NCI-H187 treated with DMSO at 0.1 percent for 48 hours (cell line): ENCODE measurements at regions not wholly inside any gene's neighbourhood (a gene's known extent, or its start where the extent isn't known, plus 50 kb on each side); places are given as distances from the start of the nearest gene placed in this dataset.

Experiments
- DNase-seq: peaks from one replicate; lab custom pipeline; 2025; lab: John Stamatoyannopoulos, UW

GRCh38 chr4:96097693-96098092, 257.8 kb downstream of the PDHA2 start:
- no peak for DNase-seq

- no peak for DNase-seq
Observed at GRCh38 chr4:96099031-96099430, 259.1 kb downstream of the PDHA2 start.

- no peak for DNase-seq
Observed at GRCh38 chr4:96102541-96103026, 262.7 kb downstream of the PDHA2 start.

- no peak for DNase-seq
Observed at GRCh38 chr4:96103086-96103485, 263.2 kb downstream of the PDHA2 start.

GRCh38 chr4:96108146-96108545, 268.3 kb downstream of the PDHA2 start:
- no peak for DNase-seq

- no peak for DNase-seq
Observed at GRCh38 chr4:96112631-96113030, 272.7 kb downstream of the PDHA2 start.

GRCh38 chr4:96120206-96120605, 280.3 kb downstream of the PDHA2 start:
- DNase-seq: no peak

GRCh38 chr4:96126227-96126626, 286.3 kb downstream of the PDHA2 start:
- DNase-seq: no peak

- no peak for DNase-seq
Observed at GRCh38 chr4:96131186-96131585, 291.3 kb downstream of the PDHA2 start.

GRCh38 chr4:96134806-96135205, 294.9 kb downstream of the PDHA2 start:
- no peak for DNase-seq

GRCh38 chr4:96136056-96136455, 296.2 kb downstream of the PDHA2 start:
- no peak for DNase-seq

GRCh38 chr4:96139251-96139929, 299.5 kb downstream of the PDHA2 start:
- DNase-seq: no peak

GRCh38 chr4:96145601-96146000, 305.7 kb downstream of the PDHA2 start:
- DNase-seq: no peak

GRCh38 chr4:96146686-96147085, 306.8 kb downstream of the PDHA2 start:
- DNase-seq: no peak

GRCh38 chr4:96149894-96150293, 310.0 kb downstream of the PDHA2 start:
- DNase-seq: no peak

- DNase-seq: no peak
Observed at GRCh38 chr4:96150466-96150865, 310.6 kb downstream of the PDHA2 start.

GRCh38 chr4:96152824-96153223, 312.9 kb downstream of the PDHA2 start:
- no peak for DNase-seq

GRCh38 chr4:96154676-96155075, 314.8 kb downstream of the PDHA2 start:
- DNase-seq: no peak

- DNase-seq: no peak
Observed at GRCh38 chr4:96162636-96163035, 322.7 kb downstream of the PDHA2 start.

- no peak for DNase-seq
Observed at GRCh38 chr4:96164814-96165351, 325.0 kb downstream of the PDHA2 start.

GRCh38 chr4:96166806-96167205, 326.9 kb downstream of the PDHA2 start:
- DNase-seq: no peak

- no peak for DNase-seq
Observed at GRCh38 chr4:96170198-96170597, 330.3 kb downstream of the PDHA2 start.

GRCh38 chr4:96173756-96174155, 333.9 kb downstream of the PDHA2 start:
- DNase-seq: no peak

- DNase-seq: no peak
Observed at GRCh38 chr4:96175871-96176270, 336.0 kb downstream of the PDHA2 start.
